ENCODE measurements at regions not wholly inside any gene's neighbourhood (a gene's known extent, or its start where the extent isn't known, plus 50 kb on each side); places are given as distances from the start of the nearest gene placed in this dataset.

DNA sequence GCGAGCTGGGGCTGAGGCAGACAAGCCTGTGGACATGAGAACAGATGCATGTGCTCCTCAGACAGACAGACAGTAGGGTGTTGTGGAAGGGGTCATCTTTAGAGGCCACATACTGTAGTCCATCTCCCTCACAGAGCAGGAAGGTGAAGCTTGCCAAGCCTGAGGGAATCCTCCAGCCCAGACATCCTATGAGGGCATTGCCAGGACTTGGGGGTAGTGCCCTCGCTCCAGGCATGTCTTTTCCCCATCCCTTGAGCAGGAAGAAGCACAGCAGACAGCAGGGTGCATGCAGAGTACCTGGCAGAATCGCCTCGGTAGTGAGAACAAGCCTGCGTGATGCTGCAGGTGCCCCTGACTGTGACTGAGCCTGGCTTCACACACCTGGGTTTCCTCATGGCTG, 66.5 kb upstream of the CLDN5 start:
- TF ChIP-seq POLR2AphosphoS5 (IDR thresholded peaks at IDR 0.05; ENCODE audit: low read depth, low read length) (no peak), POLR2A (IDR thresholded peaks at IDR 0.05; ENCODE audit: low read depth, low read length) (no peak)
